DMS114 treated with DMSO at 0.1 percent for 48 hours (cell line): ENCODE measurements at regions not wholly inside any gene's neighbourhood (a gene's known extent, or its start where the extent isn't known, plus 50 kb on each side); places are given as distances from the start of the nearest gene placed in this dataset.

Experiments
- DNase-seq: peaks from one replicate; lab custom pipeline; 2025; ENCODE audit not compliant: unreplicated experiment; lab: John Stamatoyannopoulos, UW

- DNase-seq, result no peak
These were observed 242.2 kb downstream of the SPTSSA start for GRCh38 chr14:34219661-34220377.

GRCh38 chr14:34218881-34219280, 243.2 kb downstream of the SPTSSA start:
- no peak for DNase-seq

- DNase-seq, result no peak
These were observed 247.1 kb downstream of the SPTSSA start for GRCh38 chr14:34214961-34215360.

GRCh38 chr14:34213332-34213731, 248.7 kb downstream of the SPTSSA start:
- DNase-seq, result no peak

- DNase-seq, result no peak
These were observed 249.7 kb downstream of the SPTSSA start for GRCh38 chr14:34212172-34212929.

GRCh38 chr14:34211732-34212131, 250.3 kb downstream of the SPTSSA start:
- no peak for DNase-seq

GRCh38 chr14:34208532-34208931, 253.5 kb downstream of the SPTSSA start:
- DNase-seq, result no peak

GRCh38 chr14:34205799-34206198, 254.9 kb upstream of the EGLN3 start:
- DNase-seq, result no peak

GRCh38 chr14:34204774-34205173, 253.9 kb upstream of the EGLN3 start:
- DNase-seq, result no peak

- no peak for DNase-seq
These were observed 252.4 kb upstream of the EGLN3 start for GRCh38 chr14:34203251-34203722.

- no peak for DNase-seq
These were observed 251.2 kb upstream of the EGLN3 start for GRCh38 chr14:34201909-34202637.

GRCh38 chr14:34199585-34199984, 248.7 kb upstream of the EGLN3 start:
- no peak for DNase-seq

GRCh38 chr14:34198096-34198495, 247.2 kb upstream of the EGLN3 start:
- DNase-seq, result no peak

GRCh38 chr14:34195964-34196363, 245.1 kb upstream of the EGLN3 start:
- no peak for DNase-seq

- DNase-seq, result no peak
These were observed 239.8 kb upstream of the EGLN3 start for GRCh38 chr14:34190717-34191116.

GRCh38 chr14:34189866-34190265, 239.0 kb upstream of the EGLN3 start:
- DNase-seq, result no peak

GRCh38 chr14:34187519-34188044, 236.7 kb upstream of the EGLN3 start:
- DNase-seq, result no peak

- no peak for DNase-seq
These were observed 236.2 kb upstream of the EGLN3 start for GRCh38 chr14:34187061-34187460.

GRCh38 chr14:34184126-34184525, 233.3 kb upstream of the EGLN3 start:
- DNase-seq, result no peak

- no peak for DNase-seq
These were observed 232.6 kb upstream of the EGLN3 start for GRCh38 chr14:34183478-34183877.

- DNase-seq, result no peak
These were observed 230.5 kb upstream of the EGLN3 start for GRCh38 chr14:34181338-34181737.
